Common myeloid progenitor, CD34-positive (primary cell): ENCODE measurements at regions not wholly inside any gene's neighbourhood (a gene's known extent, or its start where the extent isn't known, plus 50 kb on each side); places are given as distances from the start of the nearest gene placed in this dataset.

ENCODE experiments used
- CTCF ChIA-PET: fragments of 350-600 bp; sonication (Branson Sonifier 250); formaldehyde crosslinking; loops from one replicate; lab custom pipeline; 2021; ENCODE audit warnings: antibody characterized with exemption; lab: Charles Lee
- POLR2A ChIA-PET: fragments of 350-600 bp; sonication (Branson Sonifier 250); formaldehyde crosslinking; loops from one replicate; lab custom pipeline; 2021; ENCODE audit warnings: antibody characterized with exemption; lab: Charles Lee
- DNase-seq, 3 donors: peaks; one replicate each; pipeline versions ENCODE4 v3.0.0 to v3.0.0-alpha.2; 2013
- H3K27ac ChIP-seq, 2 experiments: 1 replicate in 1 of 2; 2 replicates in 1 of 2; pipeline ENCODE4 v1.7.0; 2013; ENCODE audit warnings: inconsistent platforms in 2 of 2, low read length in 2 of 2, mild to moderate bottlenecking in 2 of 2, low read depth in 1 of 2, moderate library complexity in 1 of 2; ENCODE audit not compliant: severe bottlenecking in 2 of 2, insufficient read depth in 1 of 2, poor library complexity in 1 of 2
- H3K27me3 ChIP-seq, 5 experiments: replicated peaks in 2 of 5; 1 replicate in 3 of 5; 2 replicates in 2 of 5; pipeline versions ENCODE4 v1.6.1 to v1.7.0; 2013; ENCODE audit warnings: low read length in 4 of 5, mild to moderate bottlenecking in 2 of 5, moderate library complexity in 2 of 5, inconsistent platforms in 1 of 5; ENCODE audit not compliant: insufficient read depth in 5 of 5, control insufficient read depth in 4 of 5
- H3K36me3 ChIP-seq, 4 experiments: 1 replicate in 2 of 4; 2 replicates in 2 of 4; pipeline versions ENCODE4 v1.6.1 to v1.7.0; 2013; ENCODE audit warnings: low read length in 3 of 4, control low read depth in 1 of 4, mild to moderate bottlenecking in 1 of 4; ENCODE audit not compliant: control insufficient read depth in 4 of 4, insufficient read depth in 4 of 4
- H3K4me1 ChIP-seq, 4 experiments: 1 replicate in 3 of 4; 2 replicates in 1 of 4; pipeline versions ENCODE4 v1.6.1 to v1.7.1; 2013; ENCODE audit warnings: low read length in 3 of 4, mild to moderate bottlenecking in 3 of 4, control low read depth in 1 of 4, inconsistent platforms in 1 of 4, moderate library complexity in 1 of 4; ENCODE audit not compliant: control insufficient read depth in 4 of 4, insufficient read depth in 4 of 4; ENCODE audit errors: control extremely low read depth in 1 of 4
- H3K4me3 ChIP-seq, 7 experiments: 1 replicate in 4 of 7; 2 replicates in 3 of 7; pipeline versions ENCODE4 v1.5.1 to v1.7.0; 2013; ENCODE audit warnings: mild to moderate bottlenecking in 7 of 7, low read length in 6 of 7, moderate library complexity in 6 of 7, inconsistent platforms in 2 of 7, low read depth in 2 of 7, control low read depth in 1 of 7; ENCODE audit not compliant: insufficient read depth in 4 of 7, control insufficient read depth in 1 of 7; ENCODE audit errors: extremely low read depth in 1 of 7
- H3K9me3 ChIP-seq, 5 experiments: 1 replicate in 4 of 5; 2 replicates in 1 of 5; pipeline versions ENCODE4 v1.6.1 to v1.7.1; 2013; ENCODE audit warnings: low read length in 4 of 5, mild to moderate bottlenecking in 2 of 5, inconsistent platforms in 1 of 5, low read depth in 1 of 5, moderate library complexity in 1 of 5; ENCODE audit not compliant: control insufficient read depth in 4 of 5, insufficient read depth in 2 of 5; ENCODE audit errors: control extremely low read depth in 1 of 5
- WGBS: methylation state at CpG from one replicate; pipeline ENCODE4 v1.1.5; 2013; ENCODE audit not compliant: insufficient coverage; 5-methylcytosine and 5-hydroxymethylcytosine counted together

- no peak for DNase-seq
- POLR2A ChIA-PET: no interaction called here
- CTCF ChIA-PET: no interaction called here
- no peaks in the 10 kb centered on the region for H3K27me3 ChIP-seq
- H3K9me3 ChIP-seq: no peaks in the 10 kb centered on the region
- H3K36me3 ChIP-seq: no peaks in the 10 kb centered on the region
- H3K4me3 ChIP-seq: no peak overlapping the region
- no peaks in the 10 kb centered on the region for H3K4me1 ChIP-seq
- H3K27ac ChIP-seq: no peak overlapping the region
Observed at GRCh38 chr7:136171233-136171632, 194.1 kb upstream of the MTPN start.

- Histone ChIP-seq H3K4me1 (no peaks in the 10 kb centered on the region), H3K9me3 (no peaks in the 10 kb centered on the region), H3K27ac (no peak overlapping the region), H3K27me3 (no peaks in the 10 kb centered on the region), H3K36me3 (no peaks in the 10 kb centered on the region), H3K4me3 (no peak overlapping the region)
- 97% methylated on average over 2 of the region's 2 CpGs for WGBS
- CTCF ChIA-PET: no interaction called here
- POLR2A ChIA-PET: no interaction called here
- DNase-seq: no peak
Observed at GRCh38 chr7:136168821-136169220, 191.7 kb upstream of the MTPN start.

GRCh38 chr7:136167991-136168390 is 190.8 kb upstream of the MTPN start:
- no peaks in the 10 kb centered on the region for H3K27me3 ChIP-seq
- 60% methylated on average over 2 of the region's 4 CpGs for WGBS
- POLR2A ChIA-PET: no interaction called here
- H3K27ac ChIP-seq: no peak overlapping the region
- no peaks in the 10 kb centered on the region for H3K36me3 ChIP-seq
- no peak overlapping the region for H3K4me3 ChIP-seq
- no peaks in the 10 kb centered on the region for H3K4me1 ChIP-seq
- CTCF ChIA-PET: no interaction called here
- H3K9me3 ChIP-seq: no peaks in the 10 kb centered on the region
- no peak for DNase-seq

- Histone ChIP-seq H3K27ac (no peak overlapping the region), H3K36me3 (no peaks in the 10 kb centered on the region), H3K27me3 (no peaks in the 10 kb centered on the region), H3K4me1 (no peaks in the 10 kb centered on the region), H3K9me3 (no peaks in the 10 kb centered on the region), H3K4me3 (no peak overlapping the region)
- ChIA-PET POLR2A (no interaction called here), CTCF (interaction anchor here (0.6 kb wide), 1 partner anchor 14 kb away, joined by 3 read pairs; no protein-coding TSS in a partner anchor)
- no peak for DNase-seq
- WGBS: 100% methylated on average over 1 of the region's 1 CpG
Observed at GRCh38 chr7:136166521-136166920, 189.4 kb upstream of the MTPN start.

GRCh38 chr7:136163340-136163801 is 186.2 kb upstream of the MTPN start:
- ChIA-PET CTCF (no interaction called here), POLR2A (no interaction called here)
- no peaks in the 10 kb centered on the region for H3K9me3 ChIP-seq
- H3K4me1 ChIP-seq: no peaks in the 10 kb centered on the region
- DNase-seq: no peak
- no peak overlapping the region for H3K4me3 ChIP-seq
- 94% methylated on average over 2 of the region's 4 CpGs for WGBS
- no peak overlapping the region for H3K27ac ChIP-seq
- no peaks in the 10 kb centered on the region for H3K27me3 ChIP-seq
- H3K36me3 ChIP-seq: no peaks in the 10 kb centered on the region

- no CpG with 5 or more reads among the region's 1 CpG for WGBS
- Histone ChIP-seq H3K4me3 (no peak overlapping the region), H3K36me3 (no peaks in the 10 kb centered on the region), H3K27me3 (no peaks in the 10 kb centered on the region), H3K27ac (no peak overlapping the region), H3K4me1 (no peaks in the 10 kb centered on the region), H3K9me3 (no peaks in the 10 kb centered on the region)
- CTCF ChIA-PET: no interaction called here
- POLR2A ChIA-PET: no interaction called here
- no peak for DNase-seq
Observed at GRCh38 chr7:136150311-136150710, 173.2 kb upstream of the MTPN start.

GRCh38 chr7:136148920-136149319 is 171.8 kb upstream of the MTPN start:
- no peak for DNase-seq
- Histone ChIP-seq H3K36me3 (no peaks in the 10 kb centered on the region), H3K4me3 (no peak overlapping the region), H3K27me3 (no peaks in the 10 kb centered on the region), H3K4me1 (no peaks in the 10 kb centered on the region), H3K27ac (no peak overlapping the region), H3K9me3 (no peaks in the 10 kb centered on the region)
- 63% methylated on average over 1 of the region's 5 CpGs for WGBS
- ChIA-PET CTCF (no interaction called here), POLR2A (no interaction called here)
